SK-N-MC (cell line): ENCODE measurements at regions not wholly inside any gene's neighbourhood (a gene's known extent, or its start where the extent isn't known, plus 50 kb on each side); places are given as distances from the start of the nearest gene placed in this dataset.

Experiments
- EZH2 ChIP-seq: fragments of 200-600 bp; sonication (generic); IDR thresholded peaks from one replicate; pipeline ENCODE4 v1.6.1; 2017; ENCODE audit warnings: antibody characterized with exemption
- POLR2AphosphoS5 ChIP-seq: IDR thresholded peaks from 2 replicates; pipeline ENCODE4 v1.6.1; 2012; ENCODE audit warnings: mild to moderate bottlenecking, low read depth, low read length, borderline replicate concordance

DNA sequence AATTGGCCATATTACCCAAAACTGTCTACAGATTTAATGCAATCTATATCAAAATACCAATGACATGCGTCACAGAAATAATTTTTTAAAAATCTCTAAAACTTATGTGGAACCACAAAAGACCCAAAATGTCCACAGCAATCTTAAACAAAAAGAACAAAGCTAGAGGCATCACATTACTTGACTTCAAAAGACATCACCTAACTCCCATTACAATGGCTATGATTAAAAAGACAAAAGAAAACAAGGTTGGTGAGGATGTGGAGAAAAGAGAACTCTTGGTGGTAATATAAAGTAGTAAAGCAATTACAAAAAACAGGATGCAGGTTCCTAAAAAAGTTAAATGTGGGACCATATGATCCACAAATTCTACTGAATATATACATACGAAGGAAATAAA, 187.6 kb upstream of the CNTN6 start:
- TF ChIP-seq POLR2AphosphoS5 (no peak), EZH2 (no peak)
